ENCODE measurements at regions not wholly inside any gene's neighbourhood (a gene's known extent, or its start where the extent isn't known, plus 50 kb on each side); places are given as distances from the start of the nearest gene placed in this dataset.

DNA sequence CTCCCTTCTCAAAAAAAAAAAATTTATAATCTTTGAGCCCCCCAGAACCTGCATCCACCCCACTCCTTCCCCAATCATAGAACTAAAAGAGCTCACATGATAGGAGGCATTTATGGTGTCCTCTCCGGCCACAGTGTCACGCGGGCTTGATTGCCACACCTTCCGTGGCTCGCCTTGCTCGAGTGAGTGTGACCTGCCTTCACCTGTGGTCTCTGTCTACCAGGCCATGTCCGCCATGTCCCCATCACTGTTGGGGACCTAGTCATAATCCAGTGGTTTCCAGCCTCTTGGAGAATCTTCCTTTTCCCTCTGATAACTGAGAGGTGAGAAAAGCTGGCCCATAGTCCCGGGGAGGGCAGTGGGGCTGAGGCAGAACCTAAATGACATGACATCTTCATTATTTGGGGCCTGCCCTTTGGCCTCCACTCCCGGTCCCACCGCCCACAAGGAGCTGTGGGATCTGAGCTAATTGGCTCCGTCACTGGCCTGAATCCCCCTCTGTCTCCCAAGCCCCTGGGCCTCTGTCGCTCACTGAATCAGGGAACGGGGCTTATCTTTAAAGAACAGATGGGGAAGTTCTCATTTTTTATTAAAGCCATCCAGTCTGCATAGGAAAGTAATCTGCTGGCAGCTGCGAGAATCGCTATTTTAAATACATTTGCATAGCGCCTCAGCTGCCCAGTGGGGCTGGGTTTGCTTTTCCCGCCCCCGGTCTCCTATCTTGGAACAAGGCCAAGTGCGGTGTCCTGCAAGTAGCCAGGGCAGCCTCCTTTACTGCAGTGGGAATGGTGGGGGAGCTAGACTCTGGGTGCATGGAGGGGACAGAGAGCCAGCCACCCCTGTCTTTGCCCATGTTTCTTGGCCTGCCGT is 197.6 kb upstream of the PMEPA1 start:
- no peaks in the 10 kb centered on the region for H3K36me3 ChIP-seq (replicated peaks)

DNA sequence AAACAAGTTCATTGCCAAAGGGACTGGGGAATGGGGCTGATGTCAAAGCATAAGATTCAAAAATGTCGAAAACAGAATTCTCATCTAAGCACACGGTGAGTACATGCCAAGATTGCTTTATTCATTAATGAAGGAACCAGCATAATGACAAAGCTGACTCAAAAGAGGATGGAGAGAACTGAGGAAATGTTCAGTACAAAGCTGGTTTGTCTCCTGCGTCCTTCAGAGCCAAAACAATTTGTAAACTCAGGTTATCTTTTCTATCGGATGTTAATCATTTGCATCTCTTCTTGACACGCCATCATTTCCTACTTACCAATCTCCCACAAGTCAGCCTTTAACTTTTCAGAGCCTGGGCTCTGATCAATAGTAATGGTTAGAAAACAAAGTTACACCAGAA is 195.6 kb upstream of the PMEPA1 start:
- peaks cover 4% of the 10 kb centered on the region; the same call in 1 of the 2 replicates for H3K27me3 ChIP-seq (ENCODE audit: low read depth)
- no peak overlapping the region for H3K4me3 ChIP-seq
- no peaks in the 10 kb centered on the region for H3K4me1 ChIP-seq
- no peak for DNase-seq (ENCODE audit: low spot score in 2 of 2)
- H3K36me3 ChIP-seq (replicated peaks): no peaks in the 10 kb centered on the region
- in situ Hi-C loops (cut with MboI; ENCODE audit: low sequenced_read_pairs): no loop called here
- H3K9me3 ChIP-seq: no peaks in the 10 kb centered on the region

More for the DNA sequence above, 197.6 kb upstream of the PMEPA1 start:
- in situ Hi-C loops (cut with MboI; ENCODE audit: low sequenced_read_pairs): no loop called here
- H3K9me3 ChIP-seq: no peaks in the 10 kb centered on the region
- H3K4me3 ChIP-seq: no peak overlapping the region
- H3K4me1 ChIP-seq: no peaks in the 10 kb centered on the region
- DNase-seq (ENCODE audit: low spot score in 2 of 2): no peak
- peaks cover 4% of the 10 kb centered on the region; the same call in 1 of the 2 replicates for H3K27me3 ChIP-seq (ENCODE audit: low read depth)

DNA sequence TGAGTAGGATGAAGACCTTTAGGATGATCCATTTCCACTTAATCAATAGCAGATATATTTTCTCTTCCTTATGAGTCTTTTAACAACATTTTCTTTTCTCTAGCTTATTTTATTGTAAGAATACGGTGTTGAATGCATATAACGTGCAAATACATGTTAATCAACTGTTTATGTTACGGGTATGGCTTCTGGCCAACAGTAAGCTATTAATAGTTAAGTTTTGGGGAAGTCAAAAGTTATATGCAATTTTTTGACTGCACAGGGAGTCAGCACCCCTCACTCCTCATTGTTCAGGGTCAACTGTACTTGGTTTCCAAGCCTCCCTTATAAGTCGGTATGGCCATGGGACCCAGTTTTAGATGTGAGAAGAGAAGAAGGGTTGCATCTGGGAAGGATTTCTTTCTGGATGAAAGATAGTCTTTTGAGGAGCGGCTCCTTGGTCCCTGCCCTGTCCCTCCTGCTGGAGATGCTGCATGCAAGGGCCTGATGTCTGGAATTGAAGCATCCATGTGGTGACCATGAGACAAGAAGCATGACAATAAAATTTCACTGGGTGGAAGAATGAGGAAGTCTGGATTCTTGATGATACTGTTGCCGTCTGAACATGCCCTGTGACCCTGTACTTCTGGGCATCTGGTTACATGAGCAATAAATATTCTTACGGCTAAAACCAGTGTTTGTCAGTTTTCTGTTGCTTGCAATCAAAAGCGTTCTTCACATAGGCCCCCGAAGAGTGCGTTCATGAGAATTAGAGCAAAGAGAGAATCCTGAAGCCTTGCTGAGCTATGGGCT is 194.7 kb upstream of the PMEPA1 start:
- Histone ChIP-seq H3K4me3 (no peak overlapping the region), H3K27me3 (ENCODE audit: low read depth) (peaks cover 4% of the 10 kb centered on the region; the same call in 1 of the 2 replicates), H3K4me1 (no peaks in the 10 kb centered on the region), H3K36me3 (replicated peaks) (no peaks in the 10 kb centered on the region), H3K9me3 (no peaks in the 10 kb centered on the region)
- DNase-seq (ENCODE audit: low spot score in 2 of 2): no peak
- in situ Hi-C loops (cut with MboI; ENCODE audit: low sequenced_read_pairs): no loop called here

DNA sequence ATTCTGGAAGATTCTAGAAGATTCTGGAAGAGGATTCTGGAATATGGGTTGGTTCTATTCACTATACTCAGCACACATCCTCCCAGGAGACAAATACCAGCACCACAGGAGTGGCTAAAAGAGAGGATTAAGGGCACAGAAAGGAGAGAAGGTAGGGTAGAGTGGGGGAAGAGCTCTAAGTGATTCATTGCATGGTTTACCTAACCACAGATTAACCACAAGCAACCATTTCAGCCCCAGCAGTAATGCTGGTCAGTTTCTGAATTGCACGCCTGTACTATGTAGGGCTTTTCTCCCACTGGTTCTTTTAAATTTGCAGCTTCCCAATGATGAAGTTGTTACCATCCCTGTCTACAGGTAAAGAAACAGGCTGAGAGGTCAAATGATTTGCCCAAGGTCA is 192.7 kb upstream of the PMEPA1 start:
- Histone ChIP-seq H3K27me3 (ENCODE audit: low read depth) (peaks cover 4% of the 10 kb centered on the region; the same call in 1 of the 2 replicates), H3K9me3 (no peaks in the 10 kb centered on the region), H3K4me1 (no peaks in the 10 kb centered on the region), H3K4me3 (no peak overlapping the region), H3K36me3 (replicated peaks) (no peaks in the 10 kb centered on the region)
- DNase-seq (ENCODE audit: low spot score in 2 of 2): no peak
- in situ Hi-C loops (cut with MboI; ENCODE audit: low sequenced_read_pairs): no loop called here

DNA sequence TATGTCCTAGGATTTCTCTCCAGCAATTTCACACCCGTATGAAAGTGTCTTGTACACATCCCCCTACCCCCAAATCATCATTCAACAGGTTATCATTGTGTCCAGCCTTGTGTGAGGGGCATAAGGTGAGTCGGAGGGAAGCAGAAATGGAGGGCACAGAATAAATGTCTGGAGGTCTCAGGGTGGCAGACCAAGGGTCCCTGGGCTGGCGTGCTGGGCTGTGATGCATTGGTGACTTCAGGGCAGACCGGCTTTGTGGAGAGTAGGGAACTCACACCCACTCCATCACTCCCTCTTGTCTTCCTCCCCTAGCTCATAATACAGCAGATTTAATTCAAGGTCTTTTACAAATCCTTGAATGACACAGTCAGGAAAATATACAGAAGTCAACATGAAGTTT is 191.7 kb upstream of the PMEPA1 start:
- Histone ChIP-seq H3K36me3 (replicated peaks) (no peaks in the 10 kb centered on the region), H3K4me3 (no peak overlapping the region), H3K4me1 (no peaks in the 10 kb centered on the region), H3K9me3 (no peaks in the 10 kb centered on the region), H3K27me3 (ENCODE audit: low read depth) (peaks cover 4% of the 10 kb centered on the region; the same call in 1 of the 2 replicates)
- in situ Hi-C loops (cut with MboI; ENCODE audit: low sequenced_read_pairs): no loop called here
- DNase-seq (ENCODE audit: low spot score in 2 of 2): no peak

DNA sequence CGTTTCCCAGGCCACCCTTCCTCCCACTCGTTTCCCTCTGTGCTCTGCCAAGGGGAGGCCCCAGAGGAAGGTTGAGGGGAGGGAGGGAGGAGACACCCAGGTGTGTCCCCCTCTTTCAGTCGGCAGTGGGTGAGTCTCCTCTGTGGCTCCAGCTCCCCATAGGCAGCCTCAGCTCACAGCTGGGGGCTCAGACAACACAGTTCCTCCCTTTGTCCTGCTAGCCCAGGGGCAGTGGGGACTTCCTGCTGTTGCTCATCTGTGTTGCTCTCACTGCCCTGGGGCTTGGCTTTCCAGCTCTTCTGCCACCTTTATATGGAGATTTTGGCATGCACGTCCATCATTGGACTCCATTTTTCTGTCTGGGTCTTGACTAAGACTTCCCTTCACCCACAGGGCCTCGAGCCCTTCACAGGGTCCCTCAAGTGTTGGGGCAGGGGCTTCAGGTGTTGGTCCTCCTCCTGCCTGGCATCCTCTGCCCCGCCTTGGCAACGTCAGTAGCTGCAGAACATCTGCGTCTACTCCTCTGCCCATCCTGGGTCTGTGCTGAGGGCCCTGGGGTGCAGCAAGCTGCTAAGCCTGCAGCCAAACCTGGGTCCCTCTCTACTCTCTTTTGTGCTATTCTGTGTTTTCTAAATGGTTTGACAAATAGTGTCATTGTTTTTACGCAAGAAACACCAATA is 190.6 kb upstream of the PMEPA1 start:
- no peak for DNase-seq (ENCODE audit: low spot score in 2 of 2)
- Histone ChIP-seq H3K4me1 (no peaks in the 10 kb centered on the region), H3K4me3 (no peak overlapping the region), H3K9me3 (no peaks in the 10 kb centered on the region), H3K27me3 (ENCODE audit: low read depth) (no peaks in the 10 kb centered on the region; the same call in 1 of the 2 replicates), H3K36me3 (replicated peaks) (no peaks in the 10 kb centered on the region)
- in situ Hi-C loops (cut with MboI; ENCODE audit: low sequenced_read_pairs): no loop called here

DNA sequence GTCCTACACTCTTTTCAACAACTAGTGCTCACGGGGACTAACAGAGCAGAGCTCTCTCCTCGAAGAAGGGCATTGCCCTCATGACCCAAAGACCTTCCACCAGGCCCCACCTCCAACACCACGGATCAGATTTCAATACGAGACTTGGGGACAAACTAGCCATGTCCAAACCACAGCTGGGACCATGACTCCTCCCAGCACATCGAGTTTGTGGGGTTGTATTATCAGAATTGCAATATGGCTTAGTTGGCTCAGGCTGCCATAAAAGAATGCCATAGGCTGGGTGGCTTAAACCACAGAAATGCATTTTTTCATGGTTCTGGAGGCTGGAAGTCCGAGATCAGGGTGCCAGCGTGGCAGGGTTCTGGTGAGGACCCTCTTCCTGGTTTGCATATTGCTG is 189.7 kb upstream of the PMEPA1 start:
- Histone ChIP-seq H3K4me3 (no peak overlapping the region), H3K27me3 (ENCODE audit: low read depth) (no peaks in the 10 kb centered on the region), H3K9me3 (no peaks in the 10 kb centered on the region), H3K4me1 (no peaks in the 10 kb centered on the region), H3K36me3 (replicated peaks) (no peaks in the 10 kb centered on the region)
- in situ Hi-C loops (cut with MboI; ENCODE audit: low sequenced_read_pairs): no loop called here
- DNase-seq (ENCODE audit: low spot score in 2 of 2): no peak

DNA sequence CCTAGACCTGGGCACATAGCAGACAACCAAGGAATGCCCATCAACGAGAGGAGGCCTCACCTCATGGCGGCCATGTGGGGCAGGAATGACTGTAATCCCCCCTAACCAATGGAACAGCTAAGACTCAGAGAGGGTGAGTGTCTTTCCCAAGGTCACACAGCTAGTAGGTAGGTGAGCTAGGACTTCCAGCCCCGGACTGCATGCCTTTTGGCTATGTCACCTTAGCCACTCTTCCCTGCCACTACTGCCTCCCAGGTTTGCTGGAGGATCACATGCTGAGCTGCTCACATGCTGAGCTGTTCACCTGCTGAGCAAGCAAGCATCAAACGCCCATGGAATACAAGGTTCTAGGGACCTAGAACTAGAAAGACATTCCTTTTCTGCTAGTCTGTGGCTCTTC is 188.5 kb upstream of the PMEPA1 start:
- no peaks in the 10 kb centered on the region for H3K27me3 ChIP-seq (ENCODE audit: low read depth)
- H3K4me3 ChIP-seq: no peak overlapping the region
- no peak for DNase-seq (ENCODE audit: low spot score in 2 of 2)
- H3K9me3 ChIP-seq: no peaks in the 10 kb centered on the region
- in situ Hi-C loops (cut with MboI; ENCODE audit: low sequenced_read_pairs): no loop called here
- no peaks in the 10 kb centered on the region for H3K4me1 ChIP-seq
- no peaks in the 10 kb centered on the region for H3K36me3 ChIP-seq (replicated peaks)

DNA sequence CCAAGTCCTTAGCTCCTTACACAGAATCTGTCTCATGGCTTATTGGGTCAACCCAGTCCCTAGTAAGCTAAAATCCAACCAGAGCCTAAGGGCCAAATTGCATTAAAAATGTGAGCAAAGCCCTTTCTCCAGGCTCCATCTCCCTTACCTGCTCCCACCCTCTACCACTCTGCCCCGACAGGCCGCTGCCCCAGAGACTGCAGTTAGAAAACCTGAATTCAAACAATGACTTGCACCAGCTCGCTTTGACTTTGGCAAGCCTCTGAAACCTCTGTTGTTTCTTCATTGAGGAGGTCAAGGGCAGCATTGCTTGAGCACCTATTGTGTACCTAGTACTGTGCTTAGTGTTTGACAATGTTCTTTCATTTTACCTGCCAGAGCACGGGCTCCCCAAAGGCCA is 188.1 kb upstream of the PMEPA1 start:
- no peaks in the 10 kb centered on the region for H3K36me3 ChIP-seq (replicated peaks)
- no peaks in the 10 kb centered on the region for H3K4me1 ChIP-seq
- H3K27me3 ChIP-seq (ENCODE audit: low read depth): no peaks in the 10 kb centered on the region
- no peaks in the 10 kb centered on the region for H3K9me3 ChIP-seq
- no peak overlapping the region for H3K4me3 ChIP-seq
- no peak for DNase-seq (ENCODE audit: low spot score in 2 of 2)
- in situ Hi-C loops (cut with MboI; ENCODE audit: low sequenced_read_pairs): no loop called here

DNA sequence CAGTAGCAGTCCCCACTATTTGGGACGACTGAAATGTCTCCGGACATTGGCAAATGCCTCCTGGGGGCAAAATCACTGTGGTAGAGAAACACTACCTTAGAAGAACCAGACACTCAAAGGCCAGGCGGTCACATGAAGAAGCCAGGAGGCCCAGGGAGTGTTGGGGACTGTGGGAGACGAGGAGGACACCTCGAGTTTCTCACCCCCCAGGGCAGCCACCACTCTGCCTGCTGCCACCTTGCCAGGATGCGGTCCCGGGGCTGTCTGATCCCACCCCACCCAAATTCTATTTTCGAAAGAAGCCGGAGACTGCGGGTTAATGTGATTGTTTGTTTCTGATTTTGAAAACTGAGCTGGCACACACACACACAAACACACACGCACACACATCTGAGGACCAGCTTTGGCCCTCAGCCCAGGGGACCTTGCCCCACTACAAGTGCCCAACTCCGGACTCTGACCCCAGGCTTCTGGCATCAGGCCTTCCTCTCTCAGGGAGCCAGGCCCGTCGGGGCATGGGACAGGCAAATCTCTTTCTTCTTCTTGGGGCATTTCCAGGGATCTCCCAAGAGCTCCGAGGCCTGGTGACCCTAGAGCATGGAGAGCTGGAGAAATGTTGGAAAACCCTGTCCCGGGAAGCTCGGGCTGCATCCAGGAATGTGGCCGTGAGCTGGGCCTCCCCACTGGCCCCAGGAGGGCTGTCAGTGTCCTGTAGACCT is 187.5 kb upstream of the PMEPA1 start:
- Histone ChIP-seq H3K4me1 (no peaks in the 10 kb centered on the region), H3K4me3 (no peak overlapping the region), H3K27me3 (ENCODE audit: low read depth) (no peaks in the 10 kb centered on the region), H3K36me3 (replicated peaks) (no peaks in the 10 kb centered on the region), H3K9me3 (no peaks in the 10 kb centered on the region)
- in situ Hi-C loops (cut with MboI; ENCODE audit: low sequenced_read_pairs): no loop called here
- no peak for DNase-seq (ENCODE audit: low spot score in 2 of 2)

DNA sequence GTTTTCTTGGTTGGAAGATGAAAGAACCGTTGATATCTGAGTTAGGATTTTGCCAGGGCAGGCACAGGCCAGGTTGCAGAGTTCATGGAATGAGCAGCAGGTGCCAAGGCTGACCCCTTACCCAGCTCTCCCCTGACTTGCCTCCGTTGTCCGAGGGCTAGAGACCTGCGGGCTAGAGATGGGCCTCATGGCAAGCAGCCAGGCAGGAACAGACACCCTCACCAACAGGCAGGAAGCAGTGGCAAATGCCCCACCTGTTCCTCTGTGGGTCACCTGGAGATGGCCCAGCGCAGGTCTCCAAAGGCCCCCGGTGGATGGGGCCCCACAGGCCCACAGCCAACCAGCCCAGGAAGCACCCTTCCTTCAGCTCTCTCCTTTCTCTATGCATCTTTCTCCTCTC is 186.7 kb upstream of the PMEPA1 start:
- no peak for DNase-seq (ENCODE audit: low spot score in 2 of 2)
- H3K4me3 ChIP-seq: no peak overlapping the region
- H3K36me3 ChIP-seq (replicated peaks): no peaks in the 10 kb centered on the region
- in situ Hi-C loops (cut with MboI; ENCODE audit: low sequenced_read_pairs): no loop called here
- no peaks in the 10 kb centered on the region for H3K4me1 ChIP-seq
- H3K27me3 ChIP-seq (ENCODE audit: low read depth): no peaks in the 10 kb centered on the region
- H3K9me3 ChIP-seq: no peaks in the 10 kb centered on the region

DNA sequence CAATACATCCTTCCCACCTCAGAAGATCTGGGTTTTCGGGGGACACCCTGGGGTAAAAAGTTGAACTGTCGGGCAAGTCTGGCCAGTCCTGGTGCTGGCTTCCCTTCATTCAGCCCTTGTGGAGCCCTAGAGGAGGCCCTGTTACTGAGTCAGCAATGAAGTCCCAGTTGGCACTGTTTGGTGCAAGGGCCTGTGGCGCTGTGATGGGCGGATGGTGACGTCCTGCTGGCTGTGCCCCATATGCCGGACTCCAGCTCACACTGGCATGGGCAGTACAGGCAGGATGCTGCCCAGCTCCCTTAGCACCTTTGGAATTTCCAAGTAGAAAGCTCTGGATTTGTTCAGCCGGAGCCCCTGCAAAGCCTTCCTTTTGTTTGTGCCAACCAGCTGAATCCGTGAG is 186.2 kb upstream of the PMEPA1 start:
- no peak for DNase-seq (ENCODE audit: low spot score in 2 of 2)

DNA sequence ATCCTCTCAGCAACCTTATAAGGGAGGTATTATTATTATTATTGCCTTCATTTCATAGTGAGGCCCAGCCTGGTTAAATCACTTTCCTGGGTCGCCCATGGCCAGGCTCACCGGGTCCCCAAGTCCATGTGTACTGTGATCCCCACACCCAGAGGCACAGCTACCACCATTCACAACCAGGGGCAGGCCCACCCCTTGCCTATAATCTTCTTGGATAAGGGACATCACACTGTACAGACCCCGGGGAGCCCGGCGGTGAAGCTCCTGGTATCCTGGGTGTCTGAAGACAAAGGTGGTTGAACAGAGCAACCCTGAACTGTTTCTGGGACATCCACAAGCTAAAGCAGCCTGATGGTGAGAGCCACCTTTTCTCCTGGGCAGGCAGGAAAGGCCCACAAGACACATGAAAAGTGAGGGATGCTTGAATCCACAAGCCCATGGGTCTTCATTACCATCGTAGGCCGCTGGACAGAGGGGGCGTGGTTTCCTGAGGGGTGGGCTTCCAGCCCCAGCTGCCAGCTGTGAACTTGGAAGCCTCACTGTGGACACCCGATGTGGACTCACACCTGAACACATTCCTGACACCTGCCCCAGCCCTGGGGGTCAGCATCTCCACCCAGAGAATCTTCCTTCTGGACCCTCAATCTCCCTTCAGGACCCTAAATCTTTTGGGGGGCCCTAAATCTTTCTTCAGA is 185.5 kb upstream of the PMEPA1 start:
- in situ Hi-C loops (cut with MboI; ENCODE audit: low sequenced_read_pairs): no loop called here
- DNase-seq (ENCODE audit: low spot score in 2 of 2): no peak
- H3K4me3 ChIP-seq: no peak overlapping the region
- no peaks in the 10 kb centered on the region for H3K9me3 ChIP-seq
- H3K27me3 ChIP-seq (ENCODE audit: low read depth): no peaks in the 10 kb centered on the region
- H3K36me3 ChIP-seq (replicated peaks): no peaks in the 10 kb centered on the region
- no peaks in the 10 kb centered on the region for H3K4me1 ChIP-seq

More for the DNA sequence above, 186.2 kb upstream of the PMEPA1 start:
- Histone ChIP-seq H3K27me3 (ENCODE audit: low read depth) (no peaks in the 10 kb centered on the region), H3K9me3 (no peaks in the 10 kb centered on the region), H3K36me3 (replicated peaks) (no peaks in the 10 kb centered on the region), H3K4me3 (no peak overlapping the region), H3K4me1 (no peaks in the 10 kb centered on the region)
- in situ Hi-C loops (cut with MboI; ENCODE audit: low sequenced_read_pairs): no loop called here
